Spinal cord (tissue), 9 donors: ENCODE measurements at regions not wholly inside any gene's neighbourhood (a gene's known extent, or its start where the extent isn't known, plus 50 kb on each side); places are given as distances from the start of the nearest gene placed in this dataset.

Source experiments
- DNase-seq, 6 donors: peaks; one replicate each; pipeline versions ENCODE4 v3.0.0 to v3.0.0-alpha.2; 2013 to 2015; ENCODE audit warnings: low spot score in 6 of 6, low read depth in 4 of 6
- H3K27ac ChIP-seq: one replicate; pipeline ENCODE4 v1.5.1; 2013; ENCODE audit warnings: low read depth, low read length, control low read depth
- H3K27me3 ChIP-seq: one replicate; pipeline ENCODE4 v1.6.1; 2013; ENCODE audit warnings: low read length; ENCODE audit not compliant: control insufficient read depth, insufficient read depth
- H3K36me3 ChIP-seq: one replicate; pipeline ENCODE4 v1.6.1; 2013; ENCODE audit warnings: low read length; ENCODE audit not compliant: control insufficient read depth, insufficient read depth
- H3K4me1 ChIP-seq: one replicate; pipeline ENCODE4 v1.6.1; 2013; ENCODE audit warnings: low read length; ENCODE audit not compliant: control insufficient read depth, insufficient read depth
- H3K4me3 ChIP-seq: one replicate; pipeline ENCODE4 v1.5.1; 2013; ENCODE audit warnings: low read depth, low read length, control low read depth
- H3K9me3 ChIP-seq: one replicate; pipeline ENCODE4 v1.6.1; 2013; ENCODE audit warnings: low read length; ENCODE audit not compliant: control insufficient read depth, insufficient read depth
- WGBS: methylation state at CpG from one replicate; pipeline ENCODE4 v1.1.5; 2013; ENCODE audit warnings: missing lambda C conversion rate; ENCODE audit not compliant: insufficient coverage; 5-methylcytosine and 5-hydroxymethylcytosine counted together
- donor health status: healthy.

- H3K27ac ChIP-seq = no peak overlapping the region
- H3K36me3 ChIP-seq = no peaks in the 10 kb centered on the region
- 92% methylated on average over 54 of the region's 56 CpGs for WGBS
- H3K9me3 ChIP-seq = no peaks in the 10 kb centered on the region
- no peaks in the 10 kb centered on the region for H3K27me3 ChIP-seq
- no peak for DNase-seq
- H3K4me1 ChIP-seq = peaks cover 3% of the 10 kb centered on the region
- H3K4me3 ChIP-seq = no peak overlapping the region
Observed at GRCh38 chr11:120025606-120026335, 112.1 kb downstream of the TRIM29 start.

GRCh38 chr11:120024586-120024985 is 113.3 kb downstream of the TRIM29 start:
- DNase-seq = no peak
- WGBS = 87% methylated on average over 5 of the region's 5 CpGs
- H3K27me3 ChIP-seq = no peaks in the 10 kb centered on the region

GRCh38 chr11:120024046-120024445 is 113.9 kb downstream of the TRIM29 start:
- Histone ChIP-seq H3K4me1 (peaks cover under 1% of the 10 kb centered on the region), H3K36me3 (no peaks in the 10 kb centered on the region), H3K9me3 (no peaks in the 10 kb centered on the region), H3K4me3 (no peak overlapping the region), H3K27ac (no peak overlapping the region), H3K27me3 (no peaks in the 10 kb centered on the region)
- 74% methylated on average over 2 of the region's 4 CpGs for WGBS
- DNase-seq = peak in 1 of 6 donors; percentile 42

More at GRCh38 chr11:120024586-120024985, 113.3 kb downstream of the TRIM29 start:
- H3K27ac ChIP-seq = no peak overlapping the region
- no peaks in the 10 kb centered on the region for H3K9me3 ChIP-seq
- no peaks in the 10 kb centered on the region for H3K36me3 ChIP-seq
- peaks cover 3% of the 10 kb centered on the region for H3K4me1 ChIP-seq
- no peak overlapping the region for H3K4me3 ChIP-seq

GRCh38 chr11:120023551-120023950 is 114.4 kb downstream of the TRIM29 start:
- Histone ChIP-seq H3K4me1 (no peaks in the 10 kb centered on the region), H3K27ac (no peak overlapping the region), H3K9me3 (no peaks in the 10 kb centered on the region), H3K36me3 (no peaks in the 10 kb centered on the region), H3K27me3 (no peaks in the 10 kb centered on the region), H3K4me3 (no peak overlapping the region)
- no peak for DNase-seq
- WGBS = 88% methylated on average over 5 of the region's 5 CpGs

- DNase-seq = no peak
- no CpG with 5 or more reads among the region's 1 CpG for WGBS
- no peaks in the 10 kb centered on the region for H3K36me3 ChIP-seq
- H3K27me3 ChIP-seq = no peaks in the 10 kb centered on the region
- H3K9me3 ChIP-seq = no peaks in the 10 kb centered on the region
- H3K27ac ChIP-seq = no peak overlapping the region
- H3K4me3 ChIP-seq = no peak overlapping the region
- H3K4me1 ChIP-seq = no peaks in the 10 kb centered on the region
Observed at GRCh38 chr11:120023120-120023519, 114.8 kb downstream of the TRIM29 start.

- no peak overlapping the region for H3K27ac ChIP-seq
- H3K9me3 ChIP-seq = no peaks in the 10 kb centered on the region
- no peaks in the 10 kb centered on the region for H3K36me3 ChIP-seq
- no peaks in the 10 kb centered on the region for H3K4me1 ChIP-seq
- no peak overlapping the region for H3K4me3 ChIP-seq
- DNase-seq = no peak
- 82% methylated on average over 3 of the region's 5 CpGs for WGBS
- H3K27me3 ChIP-seq = no peaks in the 10 kb centered on the region
Observed at GRCh38 chr11:120022617-120023016, 115.3 kb downstream of the TRIM29 start.

GRCh38 chr11:120021978-120022377 is 115.9 kb downstream of the TRIM29 start:
- WGBS = 100% methylated on average over 3 of the region's 5 CpGs
- H3K4me1 ChIP-seq = no peaks in the 10 kb centered on the region
- DNase-seq = no peak
- H3K9me3 ChIP-seq = no peaks in the 10 kb centered on the region
- no peak overlapping the region for H3K27ac ChIP-seq
- H3K4me3 ChIP-seq = no peak overlapping the region
- no peaks in the 10 kb centered on the region for H3K36me3 ChIP-seq
- no peaks in the 10 kb centered on the region for H3K27me3 ChIP-seq

- Histone ChIP-seq H3K9me3 (no peaks in the 10 kb centered on the region), H3K36me3 (no peaks in the 10 kb centered on the region), H3K27me3 (no peaks in the 10 kb centered on the region), H3K4me3 (no peak overlapping the region), H3K27ac (no peak overlapping the region), H3K4me1 (no peaks in the 10 kb centered on the region)
- DNase-seq = no peak
- 89% methylated on average over 6 of the region's 7 CpGs for WGBS
Observed at GRCh38 chr11:120021391-120021953, 116.4 kb downstream of the TRIM29 start.

GRCh38 chr11:120020981-120021380 is 116.9 kb downstream of the TRIM29 start:
- Histone ChIP-seq H3K27ac (no peak overlapping the region), H3K4me1 (no peaks in the 10 kb centered on the region), H3K36me3 (no peaks in the 10 kb centered on the region), H3K4me3 (no peak overlapping the region), H3K9me3 (no peaks in the 10 kb centered on the region), H3K27me3 (no peaks in the 10 kb centered on the region)
- no peak for DNase-seq
- no CpG with 5 or more reads among the region's 2 CpGs for WGBS

- no peaks in the 10 kb centered on the region for H3K9me3 ChIP-seq
- 80% methylated on average over 1 of the region's 4 CpGs for WGBS
- H3K4me3 ChIP-seq = no peak overlapping the region
- H3K4me1 ChIP-seq = no peaks in the 10 kb centered on the region
- no peak overlapping the region for H3K27ac ChIP-seq
- H3K36me3 ChIP-seq = no peaks in the 10 kb centered on the region
- no peaks in the 10 kb centered on the region for H3K27me3 ChIP-seq
- DNase-seq = no peak
Observed at GRCh38 chr11:120020486-120020885, 117.4 kb downstream of the TRIM29 start.
